ENCODE measurements at regions not wholly inside any gene's neighbourhood (a gene's known extent, or its start where the extent isn't known, plus 50 kb on each side); places are given as distances from the start of the nearest gene placed in this dataset.
A peak's percentile ranks its signal among the peaks of the same experiment; 100 is the strongest.
"Not testable (repeated sequence)": the region's sequence is repeated elsewhere in the genome, so short reads cannot be mapped to it uniquely, and the experiment has no call there.

DNA sequence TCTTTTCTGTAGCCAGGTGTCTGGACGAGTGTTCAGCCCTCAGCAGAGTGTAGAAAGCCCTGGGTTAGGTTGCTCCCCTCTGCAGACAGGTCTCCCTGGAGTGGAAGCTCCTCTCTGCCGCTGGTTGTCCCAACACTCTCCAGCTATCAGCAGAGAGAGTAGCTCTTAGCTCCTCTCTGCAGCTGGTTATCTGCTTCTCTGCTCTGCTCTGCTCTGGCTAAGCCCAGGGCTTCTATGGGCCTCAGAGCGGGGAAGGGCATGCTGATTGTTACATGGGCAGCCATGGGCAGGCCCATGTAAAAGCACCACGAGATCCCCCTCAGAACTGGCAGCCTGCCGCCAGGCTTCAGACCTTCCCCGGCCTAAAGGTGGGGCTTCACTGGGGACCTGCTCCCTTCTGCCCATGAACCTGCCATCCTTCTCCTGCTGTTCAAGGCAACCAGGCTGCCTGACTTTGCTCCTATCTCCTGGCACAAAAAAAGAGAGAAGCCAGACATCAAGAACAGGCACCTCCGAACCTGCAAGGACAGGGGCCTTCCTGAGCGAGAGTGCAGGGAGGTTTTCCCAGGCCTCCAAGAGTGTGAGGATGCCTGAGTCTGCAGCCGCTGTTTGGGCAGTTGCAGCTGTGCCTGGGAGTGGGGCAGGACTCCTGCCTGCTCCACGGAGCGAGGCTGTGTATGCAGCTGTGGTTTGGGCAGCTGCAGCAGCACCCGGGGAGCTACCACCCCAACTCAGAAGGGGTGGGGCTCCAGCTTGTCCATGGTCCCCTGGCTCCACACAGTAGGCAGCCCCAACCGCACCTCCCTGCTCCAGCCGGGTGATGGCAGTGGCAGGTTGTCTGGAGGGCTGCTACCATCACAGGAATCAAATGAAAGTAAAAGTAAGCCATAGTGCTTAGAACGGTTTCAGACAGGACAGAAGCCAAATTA lies 973.7 kb downstream of the LTN1 start:
- no peak overlapping the region for H3K4me3 ChIP-seq (ENCODE audit: low read length)
- H3K27ac ChIP-seq (ENCODE audit: low read depth, low read length), result no peak overlapping the region
- no peaks in the 10 kb centered on the region for H3K27me3 ChIP-seq (ENCODE audit: control insufficient read depth, insufficient read depth, low read length, poor library complexity, severe bottlenecking)
- no peaks in the 10 kb centered on the region for H3K9me3 ChIP-seq (ENCODE audit: control insufficient read depth, low read length)
- H3K36me3 Mint-ChIP-seq (ENCODE audit: low read depth), result no peaks in the 10 kb centered on the region
- no peak overlapping the region for H3K27ac Mint-ChIP-seq
- no peak overlapping the region for H3K9ac ChIP-seq (ENCODE audit: extremely low read depth, low read length, poor library complexity, severe bottlenecking)
- 85 to 87% methylated on average over 6 to 15 of the region's 15 CpGs for WGBS, 2 experiments (ENCODE audit: insufficient coverage in 1 of 2, insufficient read length in 1 of 2)
- H3K9me3 Mint-ChIP-seq, result no peaks in the 10 kb centered on the region
- DNase-seq, result peak; percentile 68
- no peaks in the 10 kb centered on the region for H3K4me1 Mint-ChIP-seq
- H3K36me3 ChIP-seq (ENCODE audit: control insufficient read depth, insufficient read depth, low read length), result no peaks in the 10 kb centered on the region
- TF ChIP-seq CTCF (conservative IDR thresholded peaks at IDR 0.05), result peak; percentile 53
- H3K4me3 Mint-ChIP-seq, result no peak overlapping the region
- no peaks in the 10 kb centered on the region for H3K27me3 Mint-ChIP-seq (ENCODE audit: insufficient read depth)
- no peaks in the 10 kb centered on the region for H3K4me1 ChIP-seq (ENCODE audit: control insufficient read depth, insufficient read depth, low read length)

DNA sequence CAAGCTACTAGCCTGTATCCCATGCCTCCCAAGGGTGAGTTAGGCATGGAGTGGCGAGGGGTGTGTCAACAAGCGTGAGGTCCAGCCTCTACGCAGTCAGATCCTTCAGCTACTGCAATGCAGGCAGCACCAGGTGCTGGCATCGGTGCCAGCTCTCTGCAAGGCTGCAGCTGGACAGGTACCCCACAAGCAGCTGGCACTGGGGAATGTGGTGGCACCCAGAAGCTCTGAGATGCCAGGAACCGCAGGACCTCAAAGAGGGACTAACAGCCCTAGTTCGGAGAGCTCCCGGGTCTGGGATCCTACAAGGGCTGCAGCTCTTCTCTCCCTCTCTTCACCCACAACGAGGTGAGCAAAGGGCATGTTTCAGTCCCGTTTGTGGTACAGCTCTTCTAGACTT lies 974.5 kb downstream of the LTN1 start:
- Mint-ChIP-seq H3K4me1 (no peaks in the 10 kb centered on the region), H3K27ac (no peak overlapping the region), H3K27me3 (ENCODE audit: insufficient read depth) (no peaks in the 10 kb centered on the region), H3K9me3 (no peaks in the 10 kb centered on the region), H3K36me3 (ENCODE audit: low read depth) (no peaks in the 10 kb centered on the region), H3K4me3 (no peak overlapping the region)
- Histone ChIP-seq H3K9ac (ENCODE audit: extremely low read depth, low read length, poor library complexity, severe bottlenecking) (no peak overlapping the region), H3K36me3 (ENCODE audit: control insufficient read depth, insufficient read depth, low read length) (no peaks in the 10 kb centered on the region), H3K4me3 (ENCODE audit: low read length) (no peak overlapping the region), H3K4me1 (ENCODE audit: control insufficient read depth, insufficient read depth, low read length) (no peaks in the 10 kb centered on the region), H3K9me3 (ENCODE audit: control insufficient read depth, low read length) (no peaks in the 10 kb centered on the region), H3K27me3 (ENCODE audit: control insufficient read depth, insufficient read depth, low read length, poor library complexity, severe bottlenecking) (no peaks in the 10 kb centered on the region), H3K27ac (ENCODE audit: low read depth, low read length) (no peak overlapping the region)
- no peak for DNase-seq
- WGBS, 2 experiments (ENCODE audit: insufficient coverage in 1 of 2, insufficient read length in 1 of 2), result 95 to 98% methylated on average over 7 to 9 of the region's 9 CpGs
- TF ChIP-seq CTCF (conservative IDR thresholded peaks at IDR 0.05), result no peak

DNA sequence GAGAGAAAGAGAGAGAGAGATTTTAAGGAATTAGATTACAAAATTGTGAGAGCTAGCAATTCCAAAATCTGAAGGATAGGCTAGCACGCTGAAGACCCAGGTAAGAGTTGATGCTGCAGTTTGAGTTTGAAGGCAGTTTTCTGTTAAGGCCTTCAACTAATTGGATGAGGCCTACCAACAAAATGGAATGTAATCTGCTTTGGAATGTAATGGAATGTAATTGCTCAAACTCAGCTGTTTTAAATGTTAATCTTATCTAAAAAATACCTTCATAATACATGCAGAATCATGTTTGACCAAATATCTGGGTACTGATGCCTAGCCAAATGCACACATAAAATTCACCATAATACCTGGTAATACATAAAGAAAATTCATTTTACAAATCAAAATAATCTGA lies 976.1 kb downstream of the LTN1 start:
- H3K9ac ChIP-seq (ENCODE audit: extremely low read depth, low read length, poor library complexity, severe bottlenecking), result no peak overlapping the region
- no peak overlapping the region for H3K4me3 Mint-ChIP-seq
- no peak overlapping the region for H3K27ac ChIP-seq (ENCODE audit: low read depth, low read length)
- no peak overlapping the region for H3K4me3 ChIP-seq (ENCODE audit: low read length)
- peaks cover 3% of the 10 kb centered on the region for H3K4me1 Mint-ChIP-seq
- no peak for TF ChIP-seq CTCF (conservative IDR thresholded peaks at IDR 0.05)
- WGBS, 2 experiments (ENCODE audit: insufficient coverage in 1 of 2, insufficient read length in 1 of 2), result 87 to 100% methylated on average over 1 of the region's 1 CpG
- H3K9me3 ChIP-seq (ENCODE audit: control insufficient read depth, low read length), result no peaks in the 10 kb centered on the region
- H3K27ac Mint-ChIP-seq, result no peak overlapping the region
- H3K36me3 ChIP-seq (ENCODE audit: control insufficient read depth, insufficient read depth, low read length), result no peaks in the 10 kb centered on the region
- H3K4me1 ChIP-seq (ENCODE audit: control insufficient read depth, insufficient read depth, low read length), result no peaks in the 10 kb centered on the region
- H3K27me3 ChIP-seq (ENCODE audit: control insufficient read depth, insufficient read depth, low read length, poor library complexity, severe bottlenecking), result no peaks in the 10 kb centered on the region
- DNase-seq, result no peak
- H3K9me3 Mint-ChIP-seq, result no peaks in the 10 kb centered on the region
- H3K27me3 Mint-ChIP-seq (ENCODE audit: insufficient read depth), result no peaks in the 10 kb centered on the region
- H3K36me3 Mint-ChIP-seq (ENCODE audit: low read depth), result no peaks in the 10 kb centered on the region

GRCh38 chr21:28013123-28013522 lies 979.6 kb downstream of the LTN1 start:
- H3K36me3 ChIP-seq (ENCODE audit: control insufficient read depth, insufficient read depth, low read length); DNase-seq; H3K4me3 Mint-ChIP-seq; H3K36me3 Mint-ChIP-seq (ENCODE audit: low read depth); H3K4me3 ChIP-seq (ENCODE audit: low read length); H3K27me3 Mint-ChIP-seq (ENCODE audit: insufficient read depth); H3K9me3 ChIP-seq (ENCODE audit: control insufficient read depth, low read length); H3K27me3 ChIP-seq (ENCODE audit: control insufficient read depth, insufficient read depth, low read length, poor library complexity, severe bottlenecking); H3K9me3 Mint-ChIP-seq; H3K4me1 ChIP-seq (ENCODE audit: control insufficient read depth, insufficient read depth, low read length); H3K27ac ChIP-seq (ENCODE audit: low read depth, low read length); H3K4me1 Mint-ChIP-seq; H3K27ac Mint-ChIP-seq; H3K9ac ChIP-seq (ENCODE audit: extremely low read depth, low read length, poor library complexity, severe bottlenecking): not testable (repeated sequence)

DNA sequence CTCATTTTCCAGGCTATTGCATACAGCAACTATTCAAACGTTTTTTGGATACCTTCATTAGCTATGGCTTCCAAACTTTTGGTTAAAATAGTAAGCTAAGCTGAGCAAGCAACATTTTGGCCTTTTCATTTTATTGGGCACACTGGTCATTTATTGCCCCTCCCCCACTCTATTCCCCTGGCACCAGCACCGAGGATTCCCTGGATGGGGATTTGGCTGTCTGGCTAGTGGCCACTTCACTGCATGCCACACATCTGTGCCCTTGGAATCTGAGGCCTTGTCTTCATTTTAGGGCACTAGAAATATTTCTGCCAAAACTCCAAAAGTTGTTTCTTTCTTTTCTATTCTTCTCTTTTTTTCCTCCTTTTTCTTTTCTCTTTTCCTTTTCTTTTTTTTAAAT lies 980.7 kb downstream of the LTN1 start:
- not testable (repeated sequence) for H3K9ac ChIP-seq (ENCODE audit: extremely low read depth, low read length, poor library complexity, severe bottlenecking); H3K9me3 ChIP-seq (ENCODE audit: control insufficient read depth, low read length); H3K27ac ChIP-seq (ENCODE audit: low read depth, low read length); H3K36me3 ChIP-seq (ENCODE audit: control insufficient read depth, insufficient read depth, low read length); DNase-seq; H3K4me3 Mint-ChIP-seq; H3K36me3 Mint-ChIP-seq (ENCODE audit: low read depth); H3K9me3 Mint-ChIP-seq; H3K27me3 Mint-ChIP-seq (ENCODE audit: insufficient read depth); H3K27me3 ChIP-seq (ENCODE audit: control insufficient read depth, insufficient read depth, low read length, poor library complexity, severe bottlenecking); H3K4me3 ChIP-seq (ENCODE audit: low read length); H3K27ac Mint-ChIP-seq; H3K4me1 ChIP-seq (ENCODE audit: control insufficient read depth, insufficient read depth, low read length); H3K4me1 Mint-ChIP-seq
- 33 to 54% methylated on average over 1 of the region's 2 CpGs for WGBS, 2 experiments (ENCODE audit: insufficient coverage in 1 of 2, insufficient read length in 1 of 2)

All from endodermal cell (in vitro differentiated cells).